HuH-7 (cell line): ENCODE measurements at regions not wholly inside any gene's neighbourhood (a gene's known extent, or its start where the extent isn't known, plus 50 kb on each side); places are given as distances from the start of the nearest gene placed in this dataset.
"Not testable (repeated sequence)": the region's sequence is repeated elsewhere in the genome, so short reads cannot be mapped to it uniquely, and the experiment has no call there.

Experiments
- DNase-seq: peaks from one replicate; pipeline ENCODE4 v3.0.0; 2011; ENCODE audit warnings: low spot score

GRCh38 chr13:89968470-89968869 lies 1379.0 kb upstream of the MIR17HG start:
- DNase-seq: no peak

- no peak for DNase-seq
These were observed 1377.2 kb upstream of the MIR17HG start for GRCh38 chr13:89970353-89970709.

- no peak for DNase-seq
These were observed 1370.3 kb upstream of the MIR17HG start for GRCh38 chr13:89977203-89977602.

GRCh38 chr13:89980896-89981295 lies 1366.6 kb upstream of the MIR17HG start:
- DNase-seq: no peak

GRCh38 chr13:89982407-89983095 lies 1364.9 kb upstream of the MIR17HG start:
- DNase-seq: no peak

- no peak for DNase-seq
These were observed 1359.3 kb upstream of the MIR17HG start for GRCh38 chr13:89988206-89988605.

GRCh38 chr13:90003566-90003965 lies 1343.9 kb upstream of the MIR17HG start:
- DNase-seq: no peak

- DNase-seq: no peak
These were observed 1338.8 kb upstream of the MIR17HG start for GRCh38 chr13:90008707-90009149.

- DNase-seq: no peak
These were observed 1333.4 kb upstream of the MIR17HG start for GRCh38 chr13:90014038-90014437.

GRCh38 chr13:90015565-90016507 lies 1331.7 kb upstream of the MIR17HG start:
- no peak for DNase-seq

GRCh38 chr13:90016688-90017087 lies 1330.8 kb upstream of the MIR17HG start:
- DNase-seq: no peak

GRCh38 chr13:90020536-90021070 lies 1326.9 kb upstream of the MIR17HG start:
- no peak for DNase-seq

- no peak for DNase-seq
These were observed 1320.1 kb upstream of the MIR17HG start for GRCh38 chr13:90027409-90027808.

GRCh38 chr13:90032313-90032712 lies 1315.2 kb upstream of the MIR17HG start:
- no peak for DNase-seq

- no peak for DNase-seq
These were observed 1314.5 kb upstream of the MIR17HG start for GRCh38 chr13:90032841-90033493.

- DNase-seq: no peak
These were observed 1308.0 kb upstream of the MIR17HG start for GRCh38 chr13:90039516-90039915.

GRCh38 chr13:90047600-90047999 lies 1299.9 kb upstream of the MIR17HG start:
- no peak for DNase-seq

GRCh38 chr13:90049989-90050671 lies 1297.4 kb upstream of the MIR17HG start:
- DNase-seq: no peak

GRCh38 chr13:90055121-90055520 lies 1292.4 kb upstream of the MIR17HG start:
- no peak for DNase-seq

GRCh38 chr13:90055760-90056159 lies 1291.7 kb upstream of the MIR17HG start:
- DNase-seq: no peak

GRCh38 chr13:90064226-90064625 lies 1283.3 kb upstream of the MIR17HG start:
- DNase-seq: not testable (repeated sequence)

GRCh38 chr13:90068658-90069057 lies 1278.8 kb upstream of the MIR17HG start:
- no peak for DNase-seq
